Caco-2 (cell line): ENCODE measurements at regions not wholly inside any gene's neighbourhood (a gene's known extent, or its start where the extent isn't known, plus 50 kb on each side); places are given as distances from the start of the nearest gene placed in this dataset.

Source experiments
- BruUV-seq: library from RNA; stranded (reverse); fragments of 400-500 nt; replicated peaks from 2 replicates; lab custom pipeline; 2021; lab: Mats Ljungman, UMichigan
- CTCF ChIA-PET: fragments of 300-600 bp; sonication (Branson Sonifier 250); formaldehyde crosslinking; loops from one replicate; lab custom pipeline; 2022; ENCODE audit warnings: antibody characterized with exemption; lab: Charles Lee
- POLR2A ChIA-PET: fragments of 300-600 bp; sonication (Branson Sonifier 250); formaldehyde crosslinking; loops from one replicate; lab custom pipeline; 2022; ENCODE audit warnings: antibody characterized with exemption; lab: Charles Lee
- DNase-seq, 2 experiments: peaks; one replicate each; pipeline versions ENCODE4 v3.0.0 to v3.0.0-alpha.2; 2020 to 2022
- H3K27me3 ChIP-seq: replicated peaks from 2 replicates; pipeline ENCODE4 v1.6.0; 2011; ENCODE audit warnings: low read length; ENCODE audit not compliant: control insufficient read depth, insufficient read depth
- H3K36me3 ChIP-seq: 2 replicates; pipeline ENCODE4 v1.5.1; 2011; ENCODE audit warnings: low read length; ENCODE audit not compliant: control insufficient read depth, insufficient read depth
- H3K4me1 ChIP-seq: fragments of 250-450 bp; sonication (Bioruptor Pico); 2 replicates; pipeline ENCODE4 v1.5.1; 2020; ENCODE audit warnings: mild to moderate bottlenecking
- H3K4me3 ChIP-seq: 2 replicates; pipeline ENCODE4 v1.5.1; 2011; ENCODE audit warnings: low read depth, mild to moderate bottlenecking, control low read depth, low read length
- H3K9me3 ChIP-seq: fragments of 250-450 bp; sonication (Bioruptor Pico); 2 replicates; pipeline ENCODE4 v1.5.1; 2020; ENCODE audit warnings: mild to moderate bottlenecking, moderate library complexity
- H3K27ac Mint-ChIP-seq: one replicate; pipeline ENCODE4 v1.8.0; 2022; ENCODE audit warnings: mixed read lengths; ENCODE audit not compliant: unreplicated experiment
- H3K27me3 Mint-ChIP-seq: one replicate; pipeline ENCODE4 v1.8.0; 2022; ENCODE audit warnings: mixed read lengths; ENCODE audit not compliant: insufficient read depth, unreplicated experiment
- H3K36me3 Mint-ChIP-seq: one replicate; pipeline ENCODE4 v1.8.0; 2022; ENCODE audit warnings: mild to moderate bottlenecking, mixed read lengths; ENCODE audit not compliant: insufficient read depth, unreplicated experiment
- H3K4me1 Mint-ChIP-seq: one replicate; pipeline ENCODE4 v1.8.0; 2022; ENCODE audit warnings: low read depth, mixed read lengths; ENCODE audit not compliant: unreplicated experiment
- H3K4me3 Mint-ChIP-seq: one replicate; pipeline ENCODE4 v1.8.0; 2022; ENCODE audit warnings: mild to moderate bottlenecking, moderate library complexity, mixed read lengths; ENCODE audit not compliant: unreplicated experiment
- H3K9me3 Mint-ChIP-seq: one replicate; pipeline ENCODE4 v1.8.0; 2022; ENCODE audit warnings: mixed read lengths; ENCODE audit not compliant: unreplicated experiment
- intact Hi-C: fragments of 100-400 bp; cut with micrococcal nuclease; formaldehyde crosslinking; loops from one replicate; pipeline ENCODE4 v1.10.0; 2022; ENCODE audit not compliant: unreplicated experiment
- TF ChIP-seq, protein P1 (sequence below), 2 experiments: fragments of 200-600 bp in 1 of 2; IDR thresholded peaks; 1 replicate in 1 of 2; 2 replicates in 1 of 2; pipeline versions ENCODE4 v1.5.1 to v1.8.0; 2011 to 2022; ENCODE audit warnings: antibody characterized with exemption in 1 of 2, control low read depth in 1 of 2, inconsistent platforms in 1 of 2, low read depth in 1 of 2, low read length in 1 of 2, mild to moderate bottlenecking in 1 of 2, moderate library complexity in 1 of 2; ENCODE audit not compliant: insufficient read depth in 1 of 2, severe bottlenecking in 1 of 2, unreplicated experiment in 1 of 2

DNA sequence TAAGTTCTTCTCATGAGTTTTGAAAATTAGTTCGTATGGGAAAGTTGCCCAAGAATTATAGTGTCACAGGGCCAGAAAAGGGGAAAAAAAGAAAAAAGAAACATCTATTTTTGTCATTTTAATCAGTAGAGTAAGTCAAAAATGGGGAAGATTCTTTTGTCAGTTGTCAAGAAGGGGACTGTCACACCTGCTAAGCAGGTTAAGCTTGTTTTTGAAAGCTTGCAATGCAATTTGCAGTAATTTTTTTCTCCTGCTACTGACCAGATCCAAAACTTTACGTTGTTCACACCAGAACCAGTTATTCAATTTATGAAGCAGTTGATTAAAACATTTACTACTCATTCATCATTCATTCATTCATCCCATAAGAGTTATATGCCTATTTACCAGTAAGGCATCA is 171.4 kb downstream of the SOX4 start:
- H3K9me3 ChIP-seq = no peaks in the 10 kb centered on the region
- no peaks in the 10 kb centered on the region for H3K27me3 Mint-ChIP-seq
- POLR2A ChIA-PET = no interaction called here
- CTCF ChIA-PET = no interaction called here
- H3K4me1 ChIP-seq = 0 out of 2 replicates have a peak, but pooled peaks cover 5% of the 10 kb centered on the region
- no peaks in the 10 kb centered on the region for H3K36me3 ChIP-seq
- TF ChIP-seq, protein P1, sequence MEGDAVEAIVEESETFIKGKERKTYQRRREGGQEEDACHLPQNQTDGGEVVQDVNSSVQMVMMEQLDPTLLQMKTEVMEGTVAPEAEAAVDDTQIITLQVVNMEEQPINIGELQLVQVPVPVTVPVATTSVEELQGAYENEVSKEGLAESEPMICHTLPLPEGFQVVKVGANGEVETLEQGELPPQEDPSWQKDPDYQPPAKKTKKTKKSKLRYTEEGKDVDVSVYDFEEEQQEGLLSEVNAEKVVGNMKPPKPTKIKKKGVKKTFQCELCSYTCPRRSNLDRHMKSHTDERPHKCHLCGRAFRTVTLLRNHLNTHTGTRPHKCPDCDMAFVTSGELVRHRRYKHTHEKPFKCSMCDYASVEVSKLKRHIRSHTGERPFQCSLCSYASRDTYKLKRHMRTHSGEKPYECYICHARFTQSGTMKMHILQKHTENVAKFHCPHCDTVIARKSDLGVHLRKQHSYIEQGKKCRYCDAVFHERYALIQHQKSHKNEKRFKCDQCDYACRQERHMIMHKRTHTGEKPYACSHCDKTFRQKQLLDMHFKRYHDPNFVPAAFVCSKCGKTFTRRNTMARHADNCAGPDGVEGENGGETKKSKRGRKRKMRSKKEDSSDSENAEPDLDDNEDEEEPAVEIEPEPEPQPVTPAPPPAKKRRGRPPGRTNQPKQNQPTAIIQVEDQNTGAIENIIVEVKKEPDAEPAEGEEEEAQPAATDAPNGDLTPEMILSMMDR (IDR thresholded peaks at IDR 0.05; ENCODE audit: insufficient read depth in 1 of 2, low read depth in 1 of 2, low read length in 1 of 2, severe bottlenecking in 1 of 2, unreplicated experiment in 1 of 2) = no peak
- H3K27ac Mint-ChIP-seq = no peak overlapping the region
- no peaks in the 10 kb centered on the region for H3K27me3 ChIP-seq
- no peaks in the 10 kb centered on the region for H3K36me3 Mint-ChIP-seq
- no peaks in the 10 kb centered on the region for H3K9me3 Mint-ChIP-seq
- DNase-seq = no peak
- no peak overlapping the region for H3K4me3 Mint-ChIP-seq
- H3K4me1 Mint-ChIP-seq = no peaks in the 10 kb centered on the region
- no TSS peak for BruUV-seq
- no peak overlapping the region for H3K4me3 ChIP-seq
- intact Hi-C loops = no loop called here

DNA sequence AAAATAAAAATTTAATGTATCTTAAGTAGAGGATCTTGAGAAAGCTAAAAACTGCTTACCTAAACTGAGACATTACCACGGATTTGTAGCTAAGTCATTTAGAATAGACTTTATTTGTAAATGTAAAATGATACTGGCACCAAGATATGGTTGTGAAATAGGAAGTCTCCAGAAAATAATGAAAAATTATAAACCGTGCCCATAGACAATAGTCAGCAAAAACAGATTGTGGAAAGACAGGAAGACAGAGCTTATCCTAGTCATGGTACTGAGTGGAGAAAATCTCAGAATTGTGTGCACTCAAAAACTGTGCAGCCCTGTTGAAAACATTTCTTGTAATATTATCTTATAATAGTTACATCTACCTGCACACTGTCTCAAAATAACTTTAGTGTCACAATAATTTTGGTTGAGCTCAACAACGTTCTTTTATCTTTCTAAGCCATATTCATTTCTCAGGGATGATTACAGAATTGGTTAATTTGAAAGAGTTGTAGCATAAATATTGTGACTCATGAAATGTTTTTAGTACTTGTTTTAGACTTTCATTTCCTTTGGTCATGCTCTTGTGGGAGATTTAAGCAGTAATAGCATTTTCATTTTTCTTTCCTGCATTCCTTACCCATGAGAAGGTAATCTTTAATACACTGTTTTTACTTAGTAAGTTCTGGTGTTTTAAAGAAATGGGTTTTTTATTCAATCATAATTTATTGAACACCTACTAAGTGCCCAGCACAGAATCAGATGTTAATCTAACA is 174.5 kb downstream of the SOX4 start:
- Histone ChIP-seq H3K27me3 (no peaks in the 10 kb centered on the region), H3K4me1 (0 out of 2 replicates have a peak, but pooled peaks cover 5% of the 10 kb centered on the region), H3K4me3 (no peak overlapping the region), H3K9me3 (no peaks in the 10 kb centered on the region), H3K36me3 (no peaks in the 10 kb centered on the region)
- TF ChIP-seq, protein P1 (IDR thresholded peaks at IDR 0.05; ENCODE audit: insufficient read depth in 1 of 2, low read depth in 1 of 2, low read length in 1 of 2, severe bottlenecking in 1 of 2, unreplicated experiment in 1 of 2) = no peak
- DNase-seq = no peak
- no peaks in the 10 kb centered on the region for H3K36me3 Mint-ChIP-seq
- POLR2A ChIA-PET = no interaction called here
- CTCF ChIA-PET = no interaction called here
- H3K4me1 Mint-ChIP-seq = no peaks in the 10 kb centered on the region
- no peak overlapping the region for H3K4me3 Mint-ChIP-seq
- no TSS peak for BruUV-seq
- intact Hi-C loops = no loop called here
- no peaks in the 10 kb centered on the region for H3K9me3 Mint-ChIP-seq
- no peak overlapping the region for H3K27ac Mint-ChIP-seq
- H3K27me3 Mint-ChIP-seq = no peaks in the 10 kb centered on the region

DNA sequence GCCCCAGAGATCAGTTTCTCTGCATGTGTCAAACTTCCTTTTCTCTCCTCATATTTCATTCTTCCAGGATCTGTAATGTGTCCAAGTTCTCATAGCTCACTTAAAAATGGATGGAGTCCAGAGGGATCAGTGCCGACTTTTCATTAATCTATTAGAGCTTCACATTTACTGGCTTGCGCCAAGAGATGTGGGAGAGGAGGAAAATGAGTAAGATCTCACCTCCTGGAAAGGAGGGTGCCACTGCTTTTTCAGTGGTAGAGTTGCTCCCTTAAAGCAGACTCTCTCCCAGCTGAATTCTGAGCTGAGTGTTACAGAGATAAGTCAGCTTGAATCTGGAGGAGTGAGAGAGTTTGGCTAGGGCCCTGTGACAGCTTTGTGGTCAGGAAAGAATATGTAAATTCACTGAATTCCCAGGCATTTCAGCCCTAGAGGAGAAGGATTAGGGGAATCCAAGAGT is 175.9 kb downstream of the SOX4 start:
- H3K9me3 Mint-ChIP-seq = no peaks in the 10 kb centered on the region
- no peak overlapping the region for H3K27ac Mint-ChIP-seq
- no peaks in the 10 kb centered on the region for H3K36me3 Mint-ChIP-seq
- no peak overlapping the region for H3K4me3 Mint-ChIP-seq
- no peaks in the 10 kb centered on the region for H3K27me3 ChIP-seq
- H3K36me3 ChIP-seq = no peaks in the 10 kb centered on the region
- POLR2A ChIA-PET = no interaction called here
- intact Hi-C loops = no loop called here
- H3K4me1 Mint-ChIP-seq = no peaks in the 10 kb centered on the region
- no peak overlapping the region for H3K4me3 ChIP-seq
- H3K27me3 Mint-ChIP-seq = no peaks in the 10 kb centered on the region
- no TSS peak for BruUV-seq
- CTCF ChIA-PET = no interaction called here
- no peak for DNase-seq
- no peaks in the 10 kb centered on the region for H3K9me3 ChIP-seq
- H3K4me1 ChIP-seq = 0 out of 2 replicates have a peak, but pooled peaks cover 5% of the 10 kb centered on the region
- TF ChIP-seq, protein P1 (IDR thresholded peaks at IDR 0.05; ENCODE audit: insufficient read depth in 1 of 2, low read depth in 1 of 2, low read length in 1 of 2, severe bottlenecking in 1 of 2, unreplicated experiment in 1 of 2) = no peak
